H9 (cell line): ENCODE measurements at regions not wholly inside any gene's neighbourhood (a gene's known extent, or its start where the extent isn't known, plus 50 kb on each side); places are given as distances from the start of the nearest gene placed in this dataset.

Experiments
- DNase-seq: peaks from one replicate; pipeline ENCODE4 v3.0.0-alpha.2; 2017
- H2AFZ ChIP-seq: one replicate; pipeline ENCODE4 v1.6.1; 2013; ENCODE audit warnings: mild to moderate bottlenecking, low read length, control low read depth, moderate library complexity
- H2AK5ac ChIP-seq: 2 replicates; pipeline ENCODE4 v1.6.1; 2013; ENCODE audit warnings: low read length, control low read depth, mixed read lengths; ENCODE audit not compliant: insufficient read length
- H2BK120ac ChIP-seq: one replicate; pipeline ENCODE4 v1.6.1; 2013; ENCODE audit warnings: low read depth, mild to moderate bottlenecking, low read length, control low read depth, inconsistent platforms; ENCODE audit not compliant: poor library complexity, severe bottlenecking
- H2BK12ac ChIP-seq: 2 replicates; pipeline ENCODE4 v1.6.1; 2013; ENCODE audit warnings: low read length, control low read depth, mixed read lengths, low read depth; ENCODE audit not compliant: insufficient read length
- H2BK15ac ChIP-seq: 2 replicates; pipeline ENCODE4 v1.6.1; 2013; ENCODE audit warnings: low read depth, low read length, control low read depth
- H2BK20ac ChIP-seq: one replicate; pipeline ENCODE4 v1.6.1; 2013; ENCODE audit warnings: low read depth, mild to moderate bottlenecking, low read length, control low read depth, inconsistent platforms; ENCODE audit not compliant: poor library complexity, severe bottlenecking
- H2BK5ac ChIP-seq: 2 replicates; pipeline ENCODE4 v1.6.1; 2013; ENCODE audit warnings: low read length, control low read depth, mixed read lengths; ENCODE audit not compliant: insufficient read length
- H3K14ac ChIP-seq: 2 replicates; pipeline ENCODE4 v1.6.1; 2013; ENCODE audit warnings: low read length, control low read depth; ENCODE audit not compliant: insufficient read depth
- H3K18ac ChIP-seq: 2 replicates; pipeline ENCODE4 v1.6.1; 2013; ENCODE audit warnings: low read depth, mild to moderate bottlenecking, mixed read lengths, low read length, control low read depth; ENCODE audit not compliant: insufficient read length
- H3K23ac ChIP-seq: 2 replicates; pipeline ENCODE4 v1.6.1; 2013; ENCODE audit warnings: low read length, control low read depth, mixed read lengths, low read depth; ENCODE audit not compliant: insufficient read length
- H3K23me2 ChIP-seq: 2 replicates; pipeline ENCODE4 v1.6.1; 2013; ENCODE audit warnings: low read depth, mild to moderate bottlenecking, mixed read lengths, low read length, control low read depth; ENCODE audit not compliant: insufficient read length, poor library complexity, severe bottlenecking
- H3K27ac ChIP-seq: 2 replicates; pipeline ENCODE4 v1.5.1; 2013; ENCODE audit warnings: low read length, control low read depth, mixed read lengths, low read depth; ENCODE audit not compliant: insufficient read length
- H3K27me3 ChIP-seq: 2 replicates; pipeline ENCODE4 v1.6.1; 2013; ENCODE audit warnings: low read length, control low read depth, inconsistent platforms; ENCODE audit not compliant: insufficient read depth
- H3K4ac ChIP-seq: 2 replicates; pipeline ENCODE4 v1.6.1; 2013; ENCODE audit warnings: low read depth, mild to moderate bottlenecking, control low read depth, inconsistent platforms, low read length, moderate library complexity
- H3K4me1 ChIP-seq: 2 replicates; pipeline ENCODE4 v1.6.1; 2013; ENCODE audit warnings: low read length, control low read depth, inconsistent platforms; ENCODE audit not compliant: insufficient read depth
- H3K4me2 ChIP-seq: 2 replicates; pipeline ENCODE4 v1.6.1; 2013; ENCODE audit warnings: low read length, control low read depth, mixed read lengths; ENCODE audit not compliant: insufficient read length, insufficient read depth
- H3K56ac ChIP-seq: 2 replicates; pipeline ENCODE4 v1.6.1; 2013; ENCODE audit warnings: low read depth, mild to moderate bottlenecking, mixed read lengths, low read length, control low read depth; ENCODE audit not compliant: insufficient read length
- H3K79me1 ChIP-seq: 2 replicates; pipeline ENCODE4 v1.6.1; 2013; ENCODE audit warnings: low read depth, mild to moderate bottlenecking, moderate library complexity, low read length, control low read depth, inconsistent platforms; ENCODE audit not compliant: insufficient read depth, poor library complexity, severe bottlenecking
- H3K79me2 ChIP-seq: 2 replicates; pipeline ENCODE4 v1.6.1; 2013; ENCODE audit warnings: low read length, control low read depth, inconsistent platforms; ENCODE audit not compliant: insufficient read depth
- H3K9ac ChIP-seq: 2 replicates; pipeline ENCODE4 v1.6.1; 2013; ENCODE audit warnings: low read length, control low read depth, mixed read lengths; ENCODE audit not compliant: insufficient read length; ENCODE audit errors: extremely low read depth
- H3K9me3 ChIP-seq: one replicate; pipeline ENCODE4 v1.6.1; 2013; ENCODE audit warnings: low read depth, low read length, inconsistent platforms; ENCODE audit not compliant: control insufficient read depth
- H3T11ph ChIP-seq: one replicate; pipeline ENCODE4 v1.6.1; 2013; ENCODE audit warnings: mild to moderate bottlenecking, low read length, control low read depth, inconsistent platforms
- H4K20me1 ChIP-seq: one replicate; pipeline ENCODE4 v1.6.1; 2013; ENCODE audit not compliant: control insufficient read depth, insufficient read length, insufficient read depth
- H4K5ac ChIP-seq: 2 replicates; pipeline ENCODE4 v1.6.1; 2013; ENCODE audit warnings: low read depth, mild to moderate bottlenecking, mixed read lengths, low read length, control low read depth; ENCODE audit not compliant: insufficient read length
- H4K8ac ChIP-seq: replicated peaks from 2 replicates; pipeline ENCODE4 v1.6.1; 2013; ENCODE audit warnings: low read length, control low read depth, mixed read lengths, low read depth; ENCODE audit not compliant: insufficient read length
- H4K91ac ChIP-seq: 2 replicates; pipeline ENCODE4 v1.6.1; 2013; ENCODE audit warnings: low read depth, mild to moderate bottlenecking, moderate library complexity, mixed read lengths, low read length, control low read depth; ENCODE audit not compliant: insufficient read length
- H3K27ac Mint-ChIP-seq, 3 experiments: 2 replicates in 2 of 3; 3 replicates in 1 of 3; pipeline ENCODE4 v1.8.0; 2020 to 2021; ENCODE audit warnings: mixed read lengths in 3 of 3, mild to moderate bottlenecking in 1 of 3, moderate library complexity in 1 of 3
- H3K27me3 Mint-ChIP-seq: 2 replicates; pipeline ENCODE4 v1.8.0; 2021; ENCODE audit warnings: low read depth, mild to moderate bottlenecking, moderate library complexity, mixed read lengths
- H3K36me3 Mint-ChIP-seq, 3 experiments: 2 replicates in 2 of 3; 3 replicates in 1 of 3; pipeline ENCODE4 v1.8.0; 2020 to 2021; ENCODE audit warnings: low read depth in 3 of 3, mixed read lengths in 3 of 3; ENCODE audit not compliant: insufficient read depth in 1 of 3
- H3K4me1 Mint-ChIP-seq, 2 experiments: 2 replicates each; pipeline ENCODE4 v1.8.0; 2020; ENCODE audit warnings: mixed read lengths in 2 of 2
- H3K4me3 Mint-ChIP-seq, 2 experiments: 2 replicates in 1 of 2; 3 replicates in 1 of 2; pipeline ENCODE4 v1.8.0; 2020 to 2021; ENCODE audit warnings: mild to moderate bottlenecking in 2 of 2, mixed read lengths in 2 of 2, moderate library complexity in 1 of 2
- H3K9me3 Mint-ChIP-seq, 2 experiments: 2 replicates in 1 of 2; 3 replicates in 1 of 2; pipeline ENCODE4 v1.8.0; 2020; ENCODE audit warnings: mild to moderate bottlenecking in 2 of 2, mixed read lengths in 2 of 2, moderate library complexity in 1 of 2
- CTCF ChIP-seq: fragments of 200-600 bp; sonication (generic); conservative IDR thresholded peaks from 3 replicates; pipeline ENCODE4 v1.8.0; 2021; ENCODE audit warnings: antibody characterized with exemption, mild to moderate bottlenecking
- WGBS: extraction: QIAGEN DNeasy Blood & Tissue Kit; methylation state at CpG from one replicate; pipeline ENCODE4 v1.1.7; 2013; ENCODE audit warnings: missing lambda C conversion rate, low lambda C conversion rate, mixed read lengths; ENCODE audit not compliant: insufficient read length; ENCODE audit errors: extremely low coverage; 5-methylcytosine and 5-hydroxymethylcytosine counted together

- Mint-ChIP-seq H3K4me3 (no peak overlapping the region), H3K27ac (0 out of 7 replicates have a peak overlapping the region, but pooled peaks of 1 of the 3 experiments have one; percentile 47), H3K9me3 (no peaks in the 10 kb centered on the region; a peak in 1 of 5 replicates), H3K36me3 (no peaks in the 10 kb centered on the region), H3K4me1 (peaks cover 36 to 40% of the 10 kb centered on the region in 2 experiments), H3K27me3 (no peaks in the 10 kb centered on the region; the same call in 1 of the 2 replicates)
- H3K14ac ChIP-seq: no peak overlapping the region; the same call in 1 of the 2 replicates
- H3K23ac ChIP-seq: no peak overlapping the region
- H2BK120ac ChIP-seq: no peak overlapping the region
- no peaks in the 10 kb centered on the region for H4K20me1 ChIP-seq
- no peaks in the 10 kb centered on the region for H3K79me1 ChIP-seq
- no peak overlapping the region for H4K91ac ChIP-seq
- H2BK20ac ChIP-seq: no peak overlapping the region
- H3K27ac ChIP-seq: no peak overlapping the region
- no peak overlapping the region for H2AK5ac ChIP-seq
- H3K4ac ChIP-seq: no peak overlapping the region
- no peaks in the 10 kb centered on the region for H3K79me2 ChIP-seq
- no CpG with 5 or more reads among the region's 11 CpGs for WGBS
- no peak overlapping the region for H4K8ac ChIP-seq
- no peaks in the 10 kb centered on the region for H3K23me2 ChIP-seq
- H3T11ph ChIP-seq: no peak overlapping the region
- no peak overlapping the region for H2BK15ac ChIP-seq
- H4K5ac ChIP-seq: no peak overlapping the region
- no peak for DNase-seq
- H3K4me1 ChIP-seq: no peaks in the 10 kb centered on the region
- no peak overlapping the region for H3K18ac ChIP-seq
- no peak overlapping the region for H3K9ac ChIP-seq
- H3K9me3 ChIP-seq: no peaks in the 10 kb centered on the region
- no peak overlapping the region for H2AFZ ChIP-seq
- no peak overlapping the region for H2BK12ac ChIP-seq
- no peak overlapping the region for H3K56ac ChIP-seq
- no peaks in the 10 kb centered on the region for H3K27me3 ChIP-seq
- TF ChIP-seq CTCF: no peak
- H3K4me2 ChIP-seq: no peak overlapping the region
- H2BK5ac ChIP-seq: no peak overlapping the region
Measured at GRCh38 chr13:40388617-40389016, 277.8 kb downstream of the FOXO1 start.
